ENCODE measurements at regions not wholly inside any gene's neighbourhood (a gene's known extent, or its start where the extent isn't known, plus 50 kb on each side); places are given as distances from the start of the nearest gene placed in this dataset.

DNA sequence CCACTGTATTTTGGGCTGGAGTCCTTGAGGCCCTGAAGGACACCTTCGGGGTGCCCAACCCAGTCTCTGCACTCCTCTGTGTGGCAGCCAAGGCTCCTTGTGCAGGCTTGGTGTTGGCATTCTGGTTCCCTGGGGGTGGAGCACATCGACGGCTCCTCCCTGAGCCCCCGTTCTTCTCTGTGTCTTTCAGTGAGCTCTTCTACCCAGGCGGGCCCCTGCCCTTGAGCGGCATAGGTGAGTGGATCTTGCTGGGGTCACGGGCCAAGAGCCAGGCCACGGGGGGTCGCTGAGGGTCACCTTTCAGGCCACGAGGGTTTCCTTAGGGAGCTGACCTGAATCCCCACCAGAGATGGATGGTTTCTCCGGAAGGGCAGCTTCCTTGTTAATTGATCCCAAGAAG is 234.8 kb downstream of the SNRPN start:
- TF ChIP-seq, protein P1, sequence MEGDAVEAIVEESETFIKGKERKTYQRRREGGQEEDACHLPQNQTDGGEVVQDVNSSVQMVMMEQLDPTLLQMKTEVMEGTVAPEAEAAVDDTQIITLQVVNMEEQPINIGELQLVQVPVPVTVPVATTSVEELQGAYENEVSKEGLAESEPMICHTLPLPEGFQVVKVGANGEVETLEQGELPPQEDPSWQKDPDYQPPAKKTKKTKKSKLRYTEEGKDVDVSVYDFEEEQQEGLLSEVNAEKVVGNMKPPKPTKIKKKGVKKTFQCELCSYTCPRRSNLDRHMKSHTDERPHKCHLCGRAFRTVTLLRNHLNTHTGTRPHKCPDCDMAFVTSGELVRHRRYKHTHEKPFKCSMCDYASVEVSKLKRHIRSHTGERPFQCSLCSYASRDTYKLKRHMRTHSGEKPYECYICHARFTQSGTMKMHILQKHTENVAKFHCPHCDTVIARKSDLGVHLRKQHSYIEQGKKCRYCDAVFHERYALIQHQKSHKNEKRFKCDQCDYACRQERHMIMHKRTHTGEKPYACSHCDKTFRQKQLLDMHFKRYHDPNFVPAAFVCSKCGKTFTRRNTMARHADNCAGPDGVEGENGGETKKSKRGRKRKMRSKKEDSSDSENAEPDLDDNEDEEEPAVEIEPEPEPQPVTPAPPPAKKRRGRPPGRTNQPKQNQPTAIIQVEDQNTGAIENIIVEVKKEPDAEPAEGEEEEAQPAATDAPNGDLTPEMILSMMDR (IDR thresholded peaks at IDR 0.05; ENCODE audit: insufficient read depth, low read length), result no peak
- TF ChIP-seq, protein P2, sequence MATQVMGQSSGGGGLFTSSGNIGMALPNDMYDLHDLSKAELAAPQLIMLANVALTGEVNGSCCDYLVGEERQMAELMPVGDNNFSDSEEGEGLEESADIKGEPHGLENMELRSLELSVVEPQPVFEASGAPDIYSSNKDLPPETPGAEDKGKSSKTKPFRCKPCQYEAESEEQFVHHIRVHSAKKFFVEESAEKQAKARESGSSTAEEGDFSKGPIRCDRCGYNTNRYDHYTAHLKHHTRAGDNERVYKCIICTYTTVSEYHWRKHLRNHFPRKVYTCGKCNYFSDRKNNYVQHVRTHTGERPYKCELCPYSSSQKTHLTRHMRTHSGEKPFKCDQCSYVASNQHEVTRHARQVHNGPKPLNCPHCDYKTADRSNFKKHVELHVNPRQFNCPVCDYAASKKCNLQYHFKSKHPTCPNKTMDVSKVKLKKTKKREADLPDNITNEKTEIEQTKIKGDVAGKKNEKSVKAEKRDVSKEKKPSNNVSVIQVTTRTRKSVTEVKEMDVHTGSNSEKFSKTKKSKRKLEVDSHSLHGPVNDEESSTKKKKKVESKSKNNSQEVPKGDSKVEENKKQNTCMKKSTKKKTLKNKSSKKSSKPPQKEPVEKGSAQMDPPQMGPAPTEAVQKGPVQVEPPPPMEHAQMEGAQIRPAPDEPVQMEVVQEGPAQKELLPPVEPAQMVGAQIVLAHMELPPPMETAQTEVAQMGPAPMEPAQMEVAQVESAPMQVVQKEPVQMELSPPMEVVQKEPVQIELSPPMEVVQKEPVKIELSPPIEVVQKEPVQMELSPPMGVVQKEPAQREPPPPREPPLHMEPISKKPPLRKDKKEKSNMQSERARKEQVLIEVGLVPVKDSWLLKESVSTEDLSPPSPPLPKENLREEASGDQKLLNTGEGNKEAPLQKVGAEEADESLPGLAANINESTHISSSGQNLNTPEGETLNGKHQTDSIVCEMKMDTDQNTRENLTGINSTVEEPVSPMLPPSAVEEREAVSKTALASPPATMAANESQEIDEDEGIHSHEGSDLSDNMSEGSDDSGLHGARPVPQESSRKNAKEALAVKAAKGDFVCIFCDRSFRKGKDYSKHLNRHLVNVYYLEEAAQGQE (IDR thresholded peaks at IDR 0.05; ENCODE audit: insufficient replicate concordance, low read depth), result no peak

Measured in HL-60 (cell line).